ENCODE measurements at regions not wholly inside any gene's neighbourhood (a gene's known extent, or its start where the extent isn't known, plus 50 kb on each side); places are given as distances from the start of the nearest gene placed in this dataset.

DNA sequence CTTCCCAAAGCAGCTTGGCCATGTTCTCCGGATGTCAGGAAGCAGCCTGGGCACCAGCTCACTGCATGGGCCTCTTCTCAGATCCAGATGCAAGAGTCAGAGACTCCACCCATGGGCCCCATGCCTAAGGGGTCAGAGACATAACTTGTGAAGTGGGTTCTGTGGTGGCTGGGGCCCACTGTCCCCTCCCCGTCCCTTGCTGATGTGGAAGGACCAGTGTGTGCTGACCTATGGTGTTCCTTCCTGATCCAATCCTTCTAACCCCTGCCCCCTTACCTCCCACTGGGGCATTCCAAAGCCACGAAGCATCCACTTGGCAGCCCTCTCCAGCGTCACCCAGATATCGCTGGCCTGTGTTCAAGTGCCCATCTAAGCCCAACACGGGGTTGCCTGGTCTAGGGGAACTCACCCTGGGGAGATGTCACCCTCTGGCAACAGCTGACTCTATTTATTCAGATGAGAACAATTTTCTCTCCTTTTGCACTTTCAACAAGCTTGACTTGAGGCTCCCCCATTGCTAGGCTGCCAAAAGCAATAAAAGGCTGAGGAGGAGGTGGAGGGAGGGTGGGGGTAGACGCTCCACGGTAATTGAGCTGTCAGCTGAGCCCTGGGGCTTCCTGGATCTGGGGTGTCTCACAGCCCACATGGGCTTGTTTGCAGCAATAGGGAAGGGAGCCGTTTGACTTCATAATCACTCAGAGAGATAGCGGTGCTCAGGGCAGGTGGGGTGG, 158.5 kb downstream of the ADAMTS15 start:
- Histone ChIP-seq H2BK120ac (ENCODE audit: low read depth, low read length, poor library complexity, severe bottlenecking) (no peak overlapping the region), H2BK15ac (ENCODE audit: low read depth, low read length) (no peak overlapping the region), H3K79me1 (ENCODE audit: insufficient read depth, low read depth, low read length, poor library complexity, severe bottlenecking) (no peaks in the 10 kb centered on the region), H2AFZ (ENCODE audit: low read length) (no peak overlapping the region), H3K27ac (ENCODE audit: insufficient read length, low read depth, low read length) (no peak overlapping the region), H3K23me2 (ENCODE audit: insufficient read length, low read depth, low read length, poor library complexity, severe bottlenecking) (no peaks in the 10 kb centered on the region), H3K4ac (ENCODE audit: low read depth, low read length) (no peak overlapping the region), H2BK20ac (ENCODE audit: low read depth, low read length, poor library complexity, severe bottlenecking) (no peak overlapping the region), H2BK12ac (ENCODE audit: insufficient read length, low read depth, low read length) (no peak overlapping the region), H4K5ac (ENCODE audit: insufficient read length, low read depth, low read length) (no peak overlapping the region), H4K20me1 (ENCODE audit: control insufficient read depth, insufficient read depth, insufficient read length) (no peaks in the 10 kb centered on the region), H3K18ac (ENCODE audit: insufficient read length, low read depth, low read length) (no peak overlapping the region), H3K9ac (ENCODE audit: extremely low read depth, insufficient read length, low read length) (no peak overlapping the region), H4K91ac (ENCODE audit: insufficient read length, low read depth, low read length) (no peak overlapping the region), H3T11ph (ENCODE audit: low read length) (no peak overlapping the region), H3K23ac (ENCODE audit: insufficient read length, low read depth, low read length) (no peak overlapping the region), H3K4me1 (ENCODE audit: insufficient read depth, low read length) (0 out of 2 replicates have a peak, but pooled peaks cover 4% of the 10 kb centered on the region), H3K9me3 (ENCODE audit: control insufficient read depth, low read depth, low read length) (no peaks in the 10 kb centered on the region), H3K14ac (ENCODE audit: insufficient read depth, low read length) (no peak overlapping the region), H2AK5ac (ENCODE audit: insufficient read length, low read length) (no peak overlapping the region), H3K4me2 (ENCODE audit: insufficient read depth, insufficient read length, low read length) (no peak overlapping the region), H3K79me2 (ENCODE audit: insufficient read depth, low read length) (no peaks in the 10 kb centered on the region), H3K56ac (ENCODE audit: insufficient read length, low read depth, low read length) (no peak overlapping the region), H3K27me3 (ENCODE audit: insufficient read depth, low read length) (no peaks in the 10 kb centered on the region), H2BK5ac (ENCODE audit: insufficient read length, low read length) (no peak overlapping the region), H4K8ac (replicated peaks; ENCODE audit: insufficient read length, low read depth, low read length) (no peak overlapping the region)
- Mint-ChIP-seq H3K4me3 (no peak overlapping the region; a peak in 1 of 5 replicates), H3K27me3 (ENCODE audit: low read depth) (peaks cover 2% of the 10 kb centered on the region), H3K4me1 (peaks cover 13 to 17% of the 10 kb centered on the region in 2 experiments), H3K36me3 (ENCODE audit: insufficient read depth in 1 of 3, low read depth in 3 of 3) (no peaks in the 10 kb centered on the region), H3K27ac (no peak overlapping the region), H3K9me3 (no peaks in the 10 kb centered on the region; a peak in 1 of 5 replicates)
- no peak for DNase-seq
- no peak for TF ChIP-seq CTCF (conservative IDR thresholded peaks at IDR 0.05)
- no CpG with 5 or more reads among the region's 10 CpGs for WGBS (ENCODE audit: extremely low coverage, insufficient read length, low lambda C conversion rate)

Data from H9 (cell line).